Peyer's patch (tissue), 4 donors: ENCODE measurements at regions not wholly inside any gene's neighbourhood (a gene's known extent, or its start where the extent isn't known, plus 50 kb on each side); places are given as distances from the start of the nearest gene placed in this dataset.
"Not testable (repeated sequence)": the region's sequence is repeated elsewhere in the genome, so short reads cannot be mapped to it uniquely, and the experiment has no call there.

Source experiments
- DNase-seq, 3 donors: peaks; one replicate each; pipeline ENCODE4 v3.0.0-alpha.2; 2017 to 2019
- H3K27ac ChIP-seq, 4 donors: fragments of 200-600 bp; sonication (generic); one replicate each; pipeline ENCODE4 v1.5.1; 2016 to 2019
- H3K27me3 ChIP-seq, 2 donors: fragments of 200-600 bp; sonication (generic); one replicate each; pipeline ENCODE4 v1.5.1; 2019
- H3K36me3 ChIP-seq, 3 donors: fragments of 200-600 bp; sonication (generic); one replicate each; pipeline ENCODE4 v1.5.1; 2016 to 2019
- H3K4me1 ChIP-seq, 4 donors: fragments of 200-600 bp; sonication (generic); one replicate each; pipeline ENCODE4 v1.5.1; 2016 to 2019
- H3K4me3 ChIP-seq, 4 donors: fragments of 200-600 bp; sonication (generic); 1 replicate in 3 of 4; 2 replicates in 1 of 4; pipeline ENCODE4 v1.5.1; 2016 to 2019; ENCODE audit warnings: mild to moderate bottlenecking in 1 of 4
- H3K9me3 ChIP-seq, 4 donors: fragments of 200-600 bp; sonication (generic); one replicate each; pipeline ENCODE4 v1.5.1; 2016 to 2019; ENCODE audit warnings: mild to moderate bottlenecking in 1 of 4
- POLR2A ChIP-seq, 2 donors: fragments of 450-650 bp; IDR thresholded peaks; one replicate each; pipeline ENCODE4 v1.5.1; 2017; ENCODE audit warnings: antibody characterized with exemption in 2 of 2, mild to moderate bottlenecking in 2 of 2, moderate library complexity in 2 of 2
- TF ChIP-seq, protein P1 (sequence below), 6 experiments: fragments of 450-650 bp in 4 of 6; fragments of 200-600 bp in 2 of 6; sonication (generic) in 1 of 6; IDR thresholded peaks; one replicate each; pipeline ENCODE4 v1.5.1; 2017 to 2019; ENCODE audit warnings: antibody characterized with exemption in 6 of 6, mild to moderate bottlenecking in 3 of 6, moderate library complexity in 1 of 6

DNA sequence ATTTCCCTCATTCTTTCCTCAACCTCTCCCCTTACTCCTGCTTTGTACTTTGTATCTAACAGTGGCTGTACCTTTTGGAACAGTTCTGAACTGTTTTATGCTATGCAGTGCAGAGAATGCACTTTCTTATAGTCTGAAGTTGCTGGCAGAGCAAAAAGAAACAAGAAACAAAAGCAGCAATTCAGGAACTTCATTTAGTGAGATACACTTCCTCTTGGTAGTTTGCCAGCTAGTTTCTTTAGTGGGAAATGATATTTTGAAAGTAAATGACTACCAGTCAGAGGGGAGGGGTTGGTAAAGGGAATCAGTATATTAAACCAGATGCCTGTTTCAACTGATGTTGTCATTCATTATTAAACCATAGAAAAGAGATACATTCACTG lies 55.0 kb upstream of the CHD2 start:
- Histone ChIP-seq H3K27ac (peak overlapping the region; percentile 67 to 75 (median 72)), H3K36me3 (no peaks in the 10 kb centered on the region), H3K9me3 (no peaks in the 10 kb centered on the region), H3K4me1 (peaks cover 0 to 13% (median 5%) of the 10 kb centered on the region in 4 donors), H3K27me3 (no peaks in the 10 kb centered on the region), H3K4me3 (no peak overlapping the region)
- no peak for DNase-seq
- TF ChIP-seq POLR2A (IDR thresholded peaks at IDR 0.05), result no peak
- TF ChIP-seq, protein P1, sequence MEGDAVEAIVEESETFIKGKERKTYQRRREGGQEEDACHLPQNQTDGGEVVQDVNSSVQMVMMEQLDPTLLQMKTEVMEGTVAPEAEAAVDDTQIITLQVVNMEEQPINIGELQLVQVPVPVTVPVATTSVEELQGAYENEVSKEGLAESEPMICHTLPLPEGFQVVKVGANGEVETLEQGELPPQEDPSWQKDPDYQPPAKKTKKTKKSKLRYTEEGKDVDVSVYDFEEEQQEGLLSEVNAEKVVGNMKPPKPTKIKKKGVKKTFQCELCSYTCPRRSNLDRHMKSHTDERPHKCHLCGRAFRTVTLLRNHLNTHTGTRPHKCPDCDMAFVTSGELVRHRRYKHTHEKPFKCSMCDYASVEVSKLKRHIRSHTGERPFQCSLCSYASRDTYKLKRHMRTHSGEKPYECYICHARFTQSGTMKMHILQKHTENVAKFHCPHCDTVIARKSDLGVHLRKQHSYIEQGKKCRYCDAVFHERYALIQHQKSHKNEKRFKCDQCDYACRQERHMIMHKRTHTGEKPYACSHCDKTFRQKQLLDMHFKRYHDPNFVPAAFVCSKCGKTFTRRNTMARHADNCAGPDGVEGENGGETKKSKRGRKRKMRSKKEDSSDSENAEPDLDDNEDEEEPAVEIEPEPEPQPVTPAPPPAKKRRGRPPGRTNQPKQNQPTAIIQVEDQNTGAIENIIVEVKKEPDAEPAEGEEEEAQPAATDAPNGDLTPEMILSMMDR (IDR thresholded peaks at IDR 0.05), result no peak

DNA sequence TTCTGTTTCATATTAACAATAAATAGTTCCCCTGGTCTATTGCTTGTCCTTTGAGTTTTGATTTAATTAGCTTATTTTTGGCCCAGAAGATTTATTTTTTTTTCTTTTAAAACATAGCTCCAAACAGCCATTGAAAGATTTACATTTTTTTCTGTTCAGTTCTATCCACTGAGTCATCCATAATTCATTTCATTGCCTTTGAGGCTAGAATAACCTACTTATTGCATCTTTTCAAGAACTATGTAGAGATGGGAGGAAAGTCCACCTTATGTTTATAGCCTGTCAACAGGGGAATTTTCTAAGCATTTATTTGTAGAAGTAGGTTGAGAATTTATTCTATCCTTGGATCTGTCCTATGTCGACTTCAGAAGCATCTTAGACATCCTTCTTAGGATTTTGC lies 53.4 kb upstream of the CHD2 start:
- TF ChIP-seq POLR2A (IDR thresholded peaks at IDR 0.05), result no peak
- TF ChIP-seq, protein P1 (IDR thresholded peaks at IDR 0.05), result no peak
- Histone ChIP-seq H3K4me3 (no peak overlapping the region), H3K27ac (no peak overlapping the region)

DNA sequence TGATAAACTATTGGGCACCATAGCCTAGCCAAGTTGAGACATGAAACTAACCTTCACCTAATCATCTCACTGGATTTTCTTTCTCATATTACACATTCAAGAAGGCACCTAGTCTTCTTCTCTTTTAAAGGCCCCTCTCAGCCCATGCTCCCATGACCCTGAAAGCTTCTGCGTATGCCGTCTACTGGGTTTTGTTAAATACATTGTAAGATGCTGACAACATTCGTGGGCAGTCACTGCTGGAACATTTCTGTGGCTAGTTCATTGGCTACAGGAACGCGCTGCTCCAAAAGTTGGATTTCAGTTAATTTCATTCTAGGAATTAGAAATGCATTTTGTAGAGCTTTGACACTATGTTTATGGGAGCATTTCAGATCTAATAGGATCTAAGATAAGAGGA lies 52.3 kb upstream of the CHD2 start:
- Histone ChIP-seq H3K9me3 (no peaks in the 10 kb centered on the region), H3K36me3 (no peaks in the 10 kb centered on the region), H3K27me3 (no peaks in the 10 kb centered on the region), H3K27ac (no peak overlapping the region), H3K4me1 (peaks cover 0 to 13% (median 5%) of the 10 kb centered on the region in 4 donors), H3K4me3 (no peak overlapping the region)
- TF ChIP-seq, protein P1 (IDR thresholded peaks at IDR 0.05), result no peak
- TF ChIP-seq POLR2A (IDR thresholded peaks at IDR 0.05), result no peak
- no peak for DNase-seq

More for the DNA sequence above, 53.4 kb upstream of the CHD2 start:
- Histone ChIP-seq H3K27me3 (no peaks in the 10 kb centered on the region), H3K4me1 (peaks cover 0 to 13% (median 5%) of the 10 kb centered on the region in 4 donors), H3K36me3 (no peaks in the 10 kb centered on the region), H3K9me3 (no peaks in the 10 kb centered on the region)
- no peak for DNase-seq

DNA sequence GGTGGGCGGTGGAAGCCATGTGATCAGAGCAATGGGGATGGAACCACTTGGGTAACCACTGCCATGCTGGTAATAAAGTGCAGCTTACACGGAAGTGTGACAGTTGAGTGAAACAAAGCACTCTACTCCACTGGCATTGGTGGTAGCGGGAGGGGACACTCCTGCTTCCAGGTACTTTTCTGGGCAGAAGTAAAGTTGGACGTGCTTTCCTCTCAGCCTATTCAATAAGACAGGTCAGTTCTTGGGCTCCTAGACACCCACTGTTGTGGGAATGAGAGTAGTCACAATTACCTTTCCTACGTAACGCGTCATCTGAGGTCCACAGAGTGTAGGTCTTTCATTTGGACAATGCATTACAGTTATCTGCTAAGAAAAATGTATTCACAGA lies 51.7 kb upstream of the CHD2 start:
- no peak overlapping the region for H3K27ac ChIP-seq

DNA sequence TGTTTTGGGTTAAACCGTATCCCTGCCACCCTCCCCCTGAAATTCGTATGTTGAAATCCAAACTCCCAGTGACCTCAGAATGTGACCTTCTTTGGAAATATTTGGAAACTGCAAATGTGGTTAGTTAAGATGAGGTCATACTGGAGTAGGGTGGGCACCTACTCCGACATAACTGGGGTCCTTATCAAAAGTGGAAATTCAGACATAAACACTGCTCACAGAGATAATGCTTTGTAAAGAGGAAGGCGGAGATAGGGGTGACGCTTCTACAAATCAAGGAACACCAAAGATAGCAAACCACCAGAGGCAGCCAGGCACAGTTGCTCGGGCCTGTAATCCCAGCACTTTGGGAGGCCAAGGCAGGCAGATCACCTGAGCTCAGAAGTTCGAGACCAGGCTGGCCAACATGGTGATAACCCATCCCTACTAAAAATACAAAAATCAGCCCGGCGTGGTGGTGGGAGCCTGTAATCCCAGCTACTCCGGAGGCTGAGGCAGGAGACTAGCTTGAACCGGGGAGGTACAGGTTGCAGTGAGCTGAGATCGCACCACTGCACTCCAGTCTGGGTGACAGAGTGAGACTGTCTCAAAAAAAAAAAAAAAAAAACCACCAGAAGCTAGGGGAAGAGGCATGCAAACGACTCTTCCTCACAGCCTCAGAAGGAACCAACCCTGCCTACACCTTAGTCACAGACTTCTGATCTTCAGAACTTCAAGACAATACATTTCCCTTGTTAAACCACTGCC lies 51.1 kb upstream of the CHD2 start:
- Histone ChIP-seq H3K36me3 (no peaks in the 10 kb centered on the region), H3K4me1 (peaks cover 0 to 13% (median 5%) of the 10 kb centered on the region in 4 donors), H3K9me3 (no peaks in the 10 kb centered on the region), H3K4me3 (no peak overlapping the region), H3K27ac (peak overlapping the region in 2 of 4 donors; percentile 20 to 68), H3K27me3 (no peaks in the 10 kb centered on the region)
- peak in 2 of 3 donors; percentile 36 to 66 for DNase-seq
- TF ChIP-seq, protein P1 (IDR thresholded peaks at IDR 0.05), result no peak
- no peak for TF ChIP-seq POLR2A (IDR thresholded peaks at IDR 0.05)

More for the DNA sequence above, 51.7 kb upstream of the CHD2 start:
- Histone ChIP-seq H3K27me3 (no peaks in the 10 kb centered on the region), H3K4me1 (peaks cover 0 to 13% (median 5%) of the 10 kb centered on the region in 4 donors), H3K36me3 (no peaks in the 10 kb centered on the region), H3K9me3 (no peaks in the 10 kb centered on the region), H3K4me3 (no peak overlapping the region)
- TF ChIP-seq, protein P1 (IDR thresholded peaks at IDR 0.05), result no peak
- no peak for TF ChIP-seq POLR2A (IDR thresholded peaks at IDR 0.05)
- DNase-seq, result no peak

DNA sequence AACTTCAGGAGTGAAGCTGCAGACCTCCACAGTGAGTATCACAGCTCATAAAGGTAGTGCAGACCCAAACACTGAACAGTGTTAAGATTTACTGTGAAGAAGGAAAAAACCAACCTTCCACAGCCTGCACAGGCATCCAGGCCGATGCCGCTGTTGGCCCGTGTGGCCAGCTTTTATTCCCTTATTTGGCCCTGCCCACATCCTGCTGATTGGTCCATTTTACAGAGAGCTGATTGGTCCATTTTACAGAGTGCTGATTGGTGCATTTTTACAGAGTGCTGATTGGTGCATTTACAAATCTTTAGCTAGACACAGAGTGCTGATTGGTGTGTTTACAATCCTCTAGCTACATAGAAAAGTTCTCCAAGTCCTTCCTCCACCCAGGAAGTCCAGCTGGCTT lies 49.9 kb upstream of the CHD2 start:
- H3K36me3 ChIP-seq, H3K4me1 ChIP-seq, H3K9me3 ChIP-seq, H3K27me3 ChIP-seq, DNase-seq, H3K4me3 ChIP-seq: not testable (repeated sequence)
- H3K27ac ChIP-seq, result peak overlapping the region in 1 of 4 donors; percentile 68
